ENCODE measurements at regions not wholly inside any gene's neighbourhood (a gene's known extent, or its start where the extent isn't known, plus 50 kb on each side); places are given as distances from the start of the nearest gene placed in this dataset.

GRCh38 chr18:68083131-68083530 is 566.6 kb upstream of the DSEL start:
- no peak for DNase-seq

DNA sequence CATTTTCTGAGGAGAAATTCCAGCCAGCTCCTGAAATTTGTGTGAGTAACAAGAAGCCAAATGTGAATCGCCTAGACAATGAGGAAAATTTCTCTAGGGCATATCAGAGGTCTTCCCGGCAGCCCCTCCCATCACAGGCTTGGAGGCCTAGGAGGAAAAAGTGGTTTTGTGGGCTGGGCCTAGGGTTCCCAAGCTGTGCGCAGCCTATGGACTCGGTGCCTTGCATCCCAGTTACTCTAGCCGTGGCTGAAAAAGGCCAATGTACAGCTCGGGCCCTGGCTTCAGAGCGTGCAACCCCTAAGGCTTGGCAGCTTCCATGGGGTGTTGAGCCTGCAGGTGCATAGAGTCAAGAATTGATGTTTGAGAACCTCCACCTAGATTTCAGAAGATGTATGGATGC is 556.2 kb upstream of the DSEL start:
- DNase-seq, result no peak

DNA sequence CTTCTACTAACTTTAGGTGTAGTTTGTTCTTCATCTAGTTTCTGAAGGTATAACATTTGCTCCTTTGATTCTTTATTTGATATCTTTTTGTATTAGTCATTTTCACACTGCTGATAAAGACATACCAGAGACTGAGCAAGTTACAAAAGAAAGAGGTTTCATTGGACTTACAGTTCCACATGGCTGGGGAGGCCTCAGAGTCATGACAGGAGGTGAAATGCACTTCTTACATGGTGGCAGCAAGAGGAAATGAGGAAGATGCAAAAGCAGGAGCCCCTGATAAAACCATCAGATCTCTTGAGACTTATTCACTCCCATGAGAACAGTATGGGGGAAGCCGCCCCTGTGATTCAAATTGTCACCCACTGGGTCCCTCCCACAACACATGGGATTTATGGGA is 544.4 kb upstream of the DSEL start:
- no peak for DNase-seq

GRCh38 chr18:68056936-68057335 is 540.4 kb upstream of the DSEL start:
- no peak for DNase-seq

DNA sequence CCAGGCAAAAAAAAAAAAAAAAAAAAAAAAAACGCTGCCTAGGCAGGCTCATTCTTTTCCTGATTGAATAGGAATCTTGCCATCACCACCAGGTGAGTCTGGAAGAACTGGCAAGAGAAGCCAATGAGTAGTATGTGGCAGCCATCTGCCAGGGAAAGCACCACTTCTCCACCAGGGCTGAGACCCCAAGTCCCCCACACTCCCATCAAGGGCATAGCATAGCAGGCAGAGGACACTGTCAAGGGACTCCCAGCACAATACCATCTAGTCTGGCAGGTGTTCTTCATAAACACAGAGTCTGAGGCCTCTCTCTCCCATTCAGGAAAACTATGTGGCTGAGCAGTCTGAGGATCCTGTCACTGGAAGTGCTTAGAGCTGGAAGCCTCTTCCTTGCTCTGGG is 538.1 kb upstream of the DSEL start:
- no peak for DNase-seq

- DNase-seq, result no peak
These were observed 536.8 kb upstream of the DSEL start for GRCh38 chr18:68053290-68053689.

- no peak for DNase-seq
These were observed 524.8 kb upstream of the DSEL start for GRCh38 chr18:68041327-68041726.

DNA sequence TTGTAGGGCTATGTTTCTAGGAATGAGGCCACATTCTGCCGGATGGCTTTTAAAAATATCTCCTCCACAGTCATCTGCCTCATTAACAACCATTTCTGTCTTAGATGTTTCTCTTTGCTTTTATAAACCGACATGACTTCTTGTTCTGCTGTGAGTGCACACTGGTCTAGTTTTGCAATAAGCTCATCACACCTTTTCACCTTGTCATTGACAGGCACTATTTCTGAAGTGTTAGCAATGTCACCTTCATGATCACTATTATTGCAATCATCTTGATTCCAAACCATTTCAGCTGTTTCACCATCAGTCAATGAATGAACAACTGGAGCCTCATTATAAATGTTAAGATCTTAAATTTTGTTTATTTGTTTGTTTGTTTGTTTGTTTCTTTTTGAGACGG is 523.7 kb upstream of the DSEL start:
- DNase-seq, result no peak

- DNase-seq, result no peak
These were observed 519.4 kb upstream of the DSEL start for GRCh38 chr18:68035774-68036522.

DNA sequence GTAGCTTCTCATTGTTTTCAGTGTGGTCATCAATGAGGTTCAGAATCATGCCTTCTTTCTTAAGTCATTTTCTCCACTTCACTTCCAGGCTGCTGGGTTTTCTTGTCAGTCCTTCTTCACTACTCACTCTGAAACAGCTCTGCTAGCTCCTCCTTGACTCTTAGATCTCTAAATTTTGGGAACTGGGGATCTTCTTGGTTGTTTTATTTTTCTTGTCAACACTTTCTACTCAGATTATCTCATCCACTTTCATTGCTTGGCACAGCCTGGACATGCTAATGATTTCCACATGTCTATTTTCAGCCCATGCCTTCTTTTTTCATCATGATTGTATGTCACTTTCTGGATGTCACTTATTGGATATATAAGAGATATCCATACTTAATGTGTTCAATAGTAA is 517.8 kb upstream of the DSEL start:
- no peak for DNase-seq

DNA sequence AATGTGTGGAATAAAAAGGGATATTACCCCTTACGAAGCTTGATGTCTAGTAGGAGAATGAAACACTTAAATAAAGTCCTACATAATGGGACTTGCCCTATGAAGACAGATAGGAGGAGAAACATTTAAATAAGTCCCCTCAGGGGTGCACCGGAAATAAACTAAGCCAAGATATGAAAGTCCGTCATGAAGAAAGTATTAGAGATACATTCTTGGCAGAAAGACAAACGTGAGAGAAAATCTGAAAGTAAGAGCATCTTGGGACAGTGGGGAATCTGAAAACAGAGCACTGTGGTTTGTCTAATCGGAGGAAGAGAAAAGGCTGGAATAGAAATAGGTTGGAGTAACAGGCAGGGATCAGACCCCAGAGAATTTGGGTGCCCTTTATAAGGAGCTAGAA is 516.9 kb upstream of the DSEL start:
- DNase-seq, result no peak

- DNase-seq, result no peak
These were observed 508.2 kb upstream of the DSEL start for GRCh38 chr18:68024716-68025115.

- DNase-seq, result no peak
These were observed 500.9 kb upstream of the DSEL start for GRCh38 chr18:68017385-68017784.

DNA sequence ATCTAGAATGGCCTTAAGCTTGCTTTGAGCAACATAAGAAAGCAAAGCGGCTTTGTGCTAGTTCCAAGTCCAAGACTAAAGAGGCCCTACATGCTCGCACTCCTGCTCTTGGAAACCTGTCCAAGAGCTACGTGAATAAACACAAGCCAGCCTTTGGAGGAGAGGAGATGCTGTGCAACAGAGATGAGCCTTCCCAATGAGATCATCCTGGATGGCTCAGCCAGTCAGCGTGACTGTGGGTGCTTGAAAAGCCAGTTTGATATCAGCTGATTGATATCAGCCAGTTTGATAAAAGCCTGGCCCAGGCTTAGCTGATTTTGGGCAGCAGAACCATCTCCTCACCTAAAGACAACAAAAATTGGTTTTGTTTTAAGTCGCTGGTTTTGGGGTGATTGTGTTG is 481.0 kb upstream of the DSEL start:
- no peak for DNase-seq

DNA sequence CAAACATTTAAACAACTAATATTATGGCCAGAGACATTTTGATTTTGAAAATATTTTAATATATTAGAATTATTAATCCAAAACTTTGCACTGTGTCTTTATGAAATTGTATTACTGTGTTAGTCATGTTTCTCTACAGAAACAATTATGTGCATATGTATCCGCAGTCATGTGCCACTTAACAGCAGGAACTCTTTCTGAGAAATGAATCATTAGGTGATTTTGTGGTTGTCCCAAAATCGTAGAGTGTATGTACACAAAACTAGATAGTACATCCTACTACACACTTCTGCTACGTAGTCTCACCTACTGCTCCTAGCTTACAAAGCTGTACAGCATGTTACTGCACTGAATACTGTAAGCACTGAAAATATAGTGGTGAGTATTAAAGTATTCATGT is 479.2 kb upstream of the DSEL start:
- no peak for DNase-seq

- DNase-seq, result no peak
These were observed 463.7 kb upstream of the DSEL start for GRCh38 chr18:67980241-67980640.

GRCh38 chr18:67977067-67977616 is 460.6 kb upstream of the DSEL start:
- no peak for DNase-seq

GRCh38 chr18:67973916-67974315 is 457.4 kb upstream of the DSEL start:
- no peak for DNase-seq

GRCh38 chr18:67969458-67969857 is 452.9 kb upstream of the DSEL start:
- no peak for DNase-seq

DNA sequence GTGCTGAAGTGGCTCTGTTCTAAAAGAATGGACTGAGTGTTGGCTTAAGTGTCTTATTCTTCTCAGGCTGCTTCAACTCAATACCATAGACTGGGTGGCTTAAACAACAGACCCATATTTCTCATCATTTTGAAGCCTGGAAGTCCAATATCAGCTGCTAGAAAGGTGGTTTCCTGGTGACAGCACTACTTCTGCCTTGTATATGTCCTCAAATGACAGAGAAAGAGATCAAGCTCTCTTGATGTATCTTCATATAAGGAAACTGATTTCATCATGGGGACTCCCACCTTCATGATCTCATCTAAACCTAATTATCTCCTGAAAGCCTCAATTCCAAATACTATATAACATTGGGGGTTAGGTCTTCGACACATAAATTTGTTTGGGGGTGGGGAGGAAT is 449.7 kb upstream of the DSEL start:
- no peak for DNase-seq

DNA sequence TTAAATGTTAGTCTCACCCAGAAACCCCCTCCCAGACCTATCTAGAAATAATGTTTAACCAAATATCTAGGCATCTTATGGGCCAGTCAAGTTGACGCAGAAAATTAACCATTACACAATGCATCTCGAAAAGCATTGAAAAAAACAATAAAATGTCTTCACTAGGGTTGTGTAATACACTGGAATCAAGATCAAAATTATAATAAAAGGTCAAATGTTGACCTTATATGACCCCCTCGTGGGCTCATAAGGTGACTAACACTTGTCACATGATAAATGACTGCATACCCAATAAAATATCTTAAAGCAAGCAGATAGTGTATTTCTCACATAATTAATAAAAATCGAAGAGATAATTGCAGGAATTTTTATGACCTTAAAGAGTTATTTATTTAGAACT is 447.9 kb upstream of the DSEL start:
- no peak for DNase-seq

DNA sequence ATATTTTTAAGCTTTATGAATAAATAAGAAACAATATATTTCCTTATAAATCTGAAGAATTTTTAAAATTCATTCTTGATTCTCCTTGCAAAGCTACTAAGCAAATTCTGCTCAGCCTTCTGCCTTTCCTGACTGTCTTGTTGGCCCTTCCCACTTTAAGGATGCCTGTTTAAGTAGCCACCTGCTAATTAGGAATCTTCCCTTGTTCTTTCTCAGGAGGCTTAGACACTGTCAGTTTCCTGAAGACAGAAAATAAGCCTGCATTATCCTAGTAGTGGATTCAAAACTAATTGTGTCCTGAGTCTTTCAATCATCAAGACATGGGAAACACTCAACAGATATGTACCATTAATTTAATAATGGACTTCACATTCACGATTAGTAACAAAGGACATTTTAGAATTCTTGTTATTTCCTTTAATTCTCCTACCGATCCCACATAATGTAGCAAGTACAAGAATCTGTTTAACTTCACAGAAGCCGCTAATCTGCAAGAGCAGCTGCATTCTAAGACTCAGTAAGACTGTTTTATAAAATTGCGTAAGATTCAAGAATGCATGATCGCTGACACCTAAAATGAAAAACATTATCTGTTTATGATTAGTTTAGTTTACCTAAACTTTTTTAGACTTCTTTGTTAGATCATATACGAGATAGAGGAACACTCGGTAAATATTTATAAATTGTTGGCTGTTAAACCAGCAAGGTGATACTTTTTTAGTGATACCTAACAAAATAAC is 445.4 kb upstream of the DSEL start:
- no peak for DNase-seq

DNA sequence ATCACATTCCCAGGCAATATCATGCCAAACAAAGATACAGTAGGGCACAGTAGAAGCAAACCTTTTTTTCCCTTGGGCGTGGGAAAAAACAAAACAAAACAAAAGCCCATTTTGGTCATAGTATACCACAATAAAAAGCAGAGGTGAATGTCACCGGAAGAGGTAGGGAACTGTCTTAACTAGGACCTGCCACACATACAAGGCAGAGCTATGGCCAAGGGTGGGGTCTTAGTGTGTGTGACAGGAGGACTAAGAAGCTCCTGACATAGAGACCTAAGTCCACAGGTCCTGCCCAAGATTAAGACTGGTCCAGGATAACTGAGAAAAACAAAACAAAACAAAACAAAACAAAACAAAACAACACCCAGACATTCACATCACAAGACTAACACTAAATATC is 441.2 kb upstream of the DSEL start:
- DNase-seq, result no peak

- no peak for DNase-seq
These were observed 438.1 kb upstream of the DSEL start for GRCh38 chr18:67954594-67954993.

DNA sequence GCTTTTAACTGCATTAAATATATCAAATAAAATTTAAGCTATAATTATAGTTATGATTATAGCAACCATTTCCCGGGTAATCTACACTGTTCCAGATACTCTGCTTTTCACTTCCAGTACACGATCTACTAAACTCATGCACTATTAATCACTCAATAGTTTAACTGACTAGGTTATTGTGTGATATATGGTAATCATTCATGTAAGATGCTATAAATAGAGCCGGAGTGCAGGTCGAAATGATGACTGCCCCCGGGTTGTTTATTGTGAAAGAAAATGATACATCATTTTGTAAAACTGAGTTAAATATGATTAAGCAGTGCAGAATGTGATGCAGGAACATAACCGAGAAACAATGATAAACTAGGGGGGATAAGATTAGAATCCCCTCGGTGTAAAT is 434.6 kb upstream of the DSEL start:
- no peak for DNase-seq
